ENCODE measurements at regions not wholly inside any gene's neighbourhood (a gene's known extent, or its start where the extent isn't known, plus 50 kb on each side); places are given as distances from the start of the nearest gene placed in this dataset.

GRCh38 chr20:6698056-6698455 is 69.4 kb upstream of the BMP2 start (continued):
- no peak for TF ChIP-seq TBP (IDR thresholded peaks at IDR 0.05; ENCODE audit: low read depth, low read length)
- no peak for TF ChIP-seq KDM5A (IDR thresholded peaks at IDR 0.05; ENCODE audit: low read length)
- no peak for TF ChIP-seq ASH2L (IDR thresholded peaks at IDR 0.05; ENCODE audit: low read length)
- no peak for TF ChIP-seq TAF1 (IDR thresholded peaks at IDR 0.05; ENCODE audit: low read depth, low read length)
- TF ChIP-seq KDM4A (IDR thresholded peaks at IDR 0.05; ENCODE audit: low read depth, low read length, severe bottlenecking): no peak
- TF ChIP-seq RBBP5 (IDR thresholded peaks at IDR 0.05; ENCODE audit: borderline replicate concordance, low read depth, low read length): no peak
- TF ChIP-seq YY1 (IDR thresholded peaks at IDR 0.05; ENCODE audit: low read depth, low read length): no peak
- no peak for TF ChIP-seq SP4 (IDR thresholded peaks at IDR 0.05; ENCODE audit: low read length)
- TF ChIP-seq, protein P1, sequence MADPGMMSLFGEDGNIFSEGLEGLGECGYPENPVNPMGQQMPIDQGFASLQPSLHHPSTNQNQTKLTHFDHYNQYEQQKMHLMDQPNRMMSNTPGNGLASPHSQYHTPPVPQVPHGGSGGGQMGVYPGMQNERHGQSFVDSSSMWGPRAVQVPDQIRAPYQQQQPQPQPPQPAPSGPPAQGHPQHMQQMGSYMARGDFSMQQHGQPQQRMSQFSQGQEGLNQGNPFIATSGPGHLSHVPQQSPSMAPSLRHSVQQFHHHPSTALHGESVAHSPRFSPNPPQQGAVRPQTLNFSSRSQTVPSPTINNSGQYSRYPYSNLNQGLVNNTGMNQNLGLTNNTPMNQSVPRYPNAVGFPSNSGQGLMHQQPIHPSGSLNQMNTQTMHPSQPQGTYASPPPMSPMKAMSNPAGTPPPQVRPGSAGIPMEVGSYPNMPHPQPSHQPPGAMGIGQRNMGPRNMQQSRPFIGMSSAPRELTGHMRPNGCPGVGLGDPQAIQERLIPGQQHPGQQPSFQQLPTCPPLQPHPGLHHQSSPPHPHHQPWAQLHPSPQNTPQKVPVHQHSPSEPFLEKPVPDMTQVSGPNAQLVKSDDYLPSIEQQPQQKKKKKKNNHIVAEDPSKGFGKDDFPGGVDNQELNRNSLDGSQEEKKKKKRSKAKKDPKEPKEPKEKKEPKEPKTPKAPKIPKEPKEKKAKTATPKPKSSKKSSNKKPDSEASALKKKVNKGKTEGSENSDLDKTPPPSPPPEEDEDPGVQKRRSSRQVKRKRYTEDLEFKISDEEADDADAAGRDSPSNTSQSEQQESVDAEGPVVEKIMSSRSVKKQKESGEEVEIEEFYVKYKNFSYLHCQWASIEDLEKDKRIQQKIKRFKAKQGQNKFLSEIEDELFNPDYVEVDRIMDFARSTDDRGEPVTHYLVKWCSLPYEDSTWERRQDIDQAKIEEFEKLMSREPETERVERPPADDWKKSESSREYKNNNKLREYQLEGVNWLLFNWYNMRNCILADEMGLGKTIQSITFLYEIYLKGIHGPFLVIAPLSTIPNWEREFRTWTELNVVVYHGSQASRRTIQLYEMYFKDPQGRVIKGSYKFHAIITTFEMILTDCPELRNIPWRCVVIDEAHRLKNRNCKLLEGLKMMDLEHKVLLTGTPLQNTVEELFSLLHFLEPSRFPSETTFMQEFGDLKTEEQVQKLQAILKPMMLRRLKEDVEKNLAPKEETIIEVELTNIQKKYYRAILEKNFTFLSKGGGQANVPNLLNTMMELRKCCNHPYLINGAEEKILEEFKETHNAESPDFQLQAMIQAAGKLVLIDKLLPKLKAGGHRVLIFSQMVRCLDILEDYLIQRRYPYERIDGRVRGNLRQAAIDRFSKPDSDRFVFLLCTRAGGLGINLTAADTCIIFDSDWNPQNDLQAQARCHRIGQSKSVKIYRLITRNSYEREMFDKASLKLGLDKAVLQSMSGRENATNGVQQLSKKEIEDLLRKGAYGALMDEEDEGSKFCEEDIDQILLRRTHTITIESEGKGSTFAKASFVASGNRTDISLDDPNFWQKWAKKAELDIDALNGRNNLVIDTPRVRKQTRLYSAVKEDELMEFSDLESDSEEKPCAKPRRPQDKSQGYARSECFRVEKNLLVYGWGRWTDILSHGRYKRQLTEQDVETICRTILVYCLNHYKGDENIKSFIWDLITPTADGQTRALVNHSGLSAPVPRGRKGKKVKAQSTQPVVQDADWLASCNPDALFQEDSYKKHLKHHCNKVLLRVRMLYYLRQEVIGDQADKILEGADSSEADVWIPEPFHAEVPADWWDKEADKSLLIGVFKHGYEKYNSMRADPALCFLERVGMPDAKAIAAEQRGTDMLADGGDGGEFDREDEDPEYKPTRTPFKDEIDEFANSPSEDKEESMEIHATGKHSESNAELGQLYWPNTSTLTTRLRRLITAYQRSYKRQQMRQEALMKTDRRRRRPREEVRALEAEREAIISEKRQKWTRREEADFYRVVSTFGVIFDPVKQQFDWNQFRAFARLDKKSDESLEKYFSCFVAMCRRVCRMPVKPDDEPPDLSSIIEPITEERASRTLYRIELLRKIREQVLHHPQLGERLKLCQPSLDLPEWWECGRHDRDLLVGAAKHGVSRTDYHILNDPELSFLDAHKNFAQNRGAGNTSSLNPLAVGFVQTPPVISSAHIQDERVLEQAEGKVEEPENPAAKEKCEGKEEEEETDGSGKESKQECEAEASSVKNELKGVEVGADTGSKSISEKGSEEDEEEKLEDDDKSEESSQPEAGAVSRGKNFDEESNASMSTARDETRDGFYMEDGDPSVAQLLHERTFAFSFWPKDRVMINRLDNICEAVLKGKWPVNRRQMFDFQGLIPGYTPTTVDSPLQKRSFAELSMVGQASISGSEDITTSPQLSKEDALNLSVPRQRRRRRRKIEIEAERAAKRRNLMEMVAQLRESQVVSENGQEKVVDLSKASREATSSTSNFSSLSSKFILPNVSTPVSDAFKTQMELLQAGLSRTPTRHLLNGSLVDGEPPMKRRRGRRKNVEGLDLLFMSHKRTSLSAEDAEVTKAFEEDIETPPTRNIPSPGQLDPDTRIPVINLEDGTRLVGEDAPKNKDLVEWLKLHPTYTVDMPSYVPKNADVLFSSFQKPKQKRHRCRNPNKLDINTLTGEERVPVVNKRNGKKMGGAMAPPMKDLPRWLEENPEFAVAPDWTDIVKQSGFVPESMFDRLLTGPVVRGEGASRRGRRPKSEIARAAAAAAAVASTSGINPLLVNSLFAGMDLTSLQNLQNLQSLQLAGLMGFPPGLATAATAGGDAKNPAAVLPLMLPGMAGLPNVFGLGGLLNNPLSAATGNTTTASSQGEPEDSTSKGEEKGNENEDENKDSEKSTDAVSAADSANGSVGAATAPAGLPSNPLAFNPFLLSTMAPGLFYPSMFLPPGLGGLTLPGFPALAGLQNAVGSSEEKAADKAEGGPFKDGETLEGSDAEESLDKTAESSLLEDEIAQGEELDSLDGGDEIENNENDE (IDR thresholded peaks at IDR 0.05; ENCODE audit: insufficient replicate concordance, low read length): no peak
- no peak for TF ChIP-seq CBX8 (IDR thresholded peaks at IDR 0.05; ENCODE audit: borderline replicate concordance, low read depth, low read length)
- no peak for TF ChIP-seq SIRT6 (IDR thresholded peaks at IDR 0.05; ENCODE audit: low read length)
- no peak for TF ChIP-seq FOSL1 (IDR thresholded peaks at IDR 0.05; ENCODE audit: insufficient read depth, low read depth, low read length)
- TF ChIP-seq TAF7 (optimal IDR thresholded peaks at IDR 0.05; ENCODE audit: borderline replicate concordance, low read depth, low read length): no peak
- TF ChIP-seq NANOG (IDR thresholded peaks at IDR 0.05; ENCODE audit: insufficient read depth, low read depth, low read length, poor library complexity, severe bottlenecking): no peak
